Keratinocyte (primary cell): ENCODE measurements at regions not wholly inside any gene's neighbourhood (a gene's known extent, or its start where the extent isn't known, plus 50 kb on each side); places are given as distances from the start of the nearest gene placed in this dataset.

Experiments used
- DNase-seq: peaks from one replicate; pipeline ENCODE4 v3.0.0-alpha.2; 2011; ENCODE audit warnings: low read depth, missing footprints, low spot score
- FAIRE-seq: peaks from 2 replicates; lab custom pipeline; 2011; peaks lifted over from hg19 to GRCh38; lab: Jason Lieb, UNC
- H2AFZ ChIP-seq: 2 replicates; pipeline ENCODE4 v1.6.0; 2012; ENCODE audit warnings: low read length, control low read depth, inconsistent platforms; ENCODE audit not compliant: control insufficient read depth
- H3K27ac ChIP-seq: 2 replicates; pipeline ENCODE4 v1.5.1; 2011; ENCODE audit warnings: low read length; ENCODE audit not compliant: control insufficient read depth, insufficient read depth
- H3K27me3 ChIP-seq: 3 replicates; pipeline ENCODE4 v1.6.0; 2011; ENCODE audit warnings: low read length; ENCODE audit not compliant: control insufficient read depth, insufficient read depth; ENCODE audit errors: extremely low read depth
- H3K36me3 ChIP-seq, 2 experiments: 2 replicates in 1 of 2; 3 replicates in 1 of 2; pipeline ENCODE4 v1.5.1; 2011; ENCODE audit warnings: low read length in 2 of 2, mild to moderate bottlenecking in 1 of 2; ENCODE audit not compliant: control insufficient read depth in 2 of 2, insufficient read depth in 2 of 2; ENCODE audit errors: extremely low read depth in 1 of 2
- H3K4me1 ChIP-seq: 3 replicates; pipeline ENCODE4 v1.5.1; 2011; ENCODE audit warnings: low read length; ENCODE audit not compliant: control insufficient read depth, insufficient read depth; ENCODE audit errors: extremely low read depth
- H3K4me2 ChIP-seq: 3 replicates; pipeline ENCODE4 v1.6.0; 2011; ENCODE audit warnings: low read depth, low read length; ENCODE audit not compliant: control insufficient read depth, insufficient read depth; ENCODE audit errors: extremely low read depth
- H3K4me3 ChIP-seq, 3 experiments: fragments of 200-600 bp in 1 of 3; sonication (generic) in 1 of 3; 2 replicates in 2 of 3; 3 replicates in 1 of 3; pipeline ENCODE4 v1.5.1; 2011 to 2016; ENCODE audit warnings: low read length in 3 of 3, mild to moderate bottlenecking in 3 of 3, control low read depth in 2 of 3, inconsistent platforms in 1 of 3, low read depth in 1 of 3, mixed read lengths in 1 of 3, mixed run types in 1 of 3, moderate library complexity in 1 of 3; ENCODE audit not compliant: control insufficient read depth in 2 of 3, insufficient read depth in 2 of 3; ENCODE audit errors: extremely low read depth in 1 of 3
- H3K79me2 ChIP-seq: 2 replicates; pipeline ENCODE4 v1.6.0; 2012; ENCODE audit warnings: low read length; ENCODE audit not compliant: control insufficient read depth, insufficient read depth
- H3K9ac ChIP-seq: 3 replicates; pipeline ENCODE4 v1.6.0; 2011; ENCODE audit warnings: low read length; ENCODE audit not compliant: control insufficient read depth, insufficient read depth; ENCODE audit errors: extremely low read depth
- H3K9me1 ChIP-seq: 3 replicates; pipeline ENCODE4 v1.6.0; 2011; ENCODE audit warnings: low read length; ENCODE audit not compliant: control insufficient read depth, insufficient read depth; ENCODE audit errors: extremely low read depth
- H3K9me3 ChIP-seq: 2 replicates; pipeline ENCODE4 v1.5.1; 2012; ENCODE audit warnings: low read depth, low read length; ENCODE audit not compliant: control insufficient read depth
- H4K20me1 ChIP-seq: 3 replicates; pipeline ENCODE4 v1.6.0; 2011; ENCODE audit warnings: low read length; ENCODE audit not compliant: control insufficient read depth, insufficient read depth; ENCODE audit errors: extremely low read depth
- CTCF ChIP-seq, 3 experiments: IDR thresholded peaks in 1 of 3; conservative IDR thresholded peaks in 1 of 3; optimal IDR thresholded peaks in 1 of 3; 2 replicates in 2 of 3; 3 replicates in 1 of 3; pipeline versions ENCODE3 to v1.5.1; 2011; ENCODE audit warnings: low read length in 3 of 3, mild to moderate bottlenecking in 3 of 3, moderate library complexity in 2 of 3, control low read depth in 1 of 3, inconsistent platforms in 1 of 3; ENCODE audit not compliant: insufficient read depth in 2 of 3; ENCODE audit errors: extremely low read depth in 1 of 3
- EZH2 ChIP-seq: IDR thresholded peaks from one replicate; pipeline ENCODE4 v1.6.1; 2012; ENCODE audit warnings: inconsistent platforms, mild to moderate bottlenecking, low read length, moderate library complexity
- dilution Hi-C: fragments of 300-500 bp; cut with MboI; formaldehyde crosslinking; loops from one replicate; pipeline ENCODE4 v1.7.0; 2020; ENCODE audit warnings: low sequenced_read_pairs; ENCODE audit not compliant: extremely low pct_ligation_motif_present

GRCh38 chr13:78770601-78771000 is 111.6 kb upstream of the OBI1 start:
- no peaks in the 10 kb centered on the region for H3K36me3 ChIP-seq
- H3K27ac ChIP-seq: no peak overlapping the region
- H3K79me2 ChIP-seq: no peaks in the 10 kb centered on the region
- no peak overlapping the region for H2AFZ ChIP-seq
- no peaks in the 10 kb centered on the region for H3K9me3 ChIP-seq
- H3K4me2 ChIP-seq: no peak overlapping the region
- FAIRE-seq (no peak), DNase-seq (no peak)
- H3K4me1 ChIP-seq: no peaks in the 10 kb centered on the region
- H3K9ac ChIP-seq: no peak overlapping the region
- H3K27me3 ChIP-seq: no peaks in the 10 kb centered on the region
- H3K4me3 ChIP-seq: no peak overlapping the region
- H3K9me1 ChIP-seq: no peaks in the 10 kb centered on the region
- TF ChIP-seq CTCF (optimal IDR thresholded peaks at IDR 0.05 in 1 of 3, IDR thresholded peaks at IDR 0.05 in 1 of 3, conservative IDR thresholded peaks at IDR 0.05 in 1 of 3; ENCODE audit: extremely low read depth in 1 of 3, insufficient read depth in 2 of 3, low read length in 3 of 3) (no peak), EZH2 (no peak)
- dilution Hi-C loops: no loop called here
- no peaks in the 10 kb centered on the region for H4K20me1 ChIP-seq

GRCh38 chr13:78768950-78769349 is 110.0 kb upstream of the OBI1 start:
- H3K9me3 ChIP-seq: no peaks in the 10 kb centered on the region
- no peaks in the 10 kb centered on the region for H3K4me1 ChIP-seq
- dilution Hi-C loops: no loop called here
- H3K9ac ChIP-seq: no peak overlapping the region
- H3K27me3 ChIP-seq: no peaks in the 10 kb centered on the region
- FAIRE-seq: no peak
- DNase-seq: no peak
- H3K4me3 ChIP-seq: no peak overlapping the region
- no peaks in the 10 kb centered on the region for H4K20me1 ChIP-seq
- no peaks in the 10 kb centered on the region for H3K36me3 ChIP-seq
- TF ChIP-seq EZH2 (no peak), CTCF (optimal IDR thresholded peaks at IDR 0.05 in 1 of 3, IDR thresholded peaks at IDR 0.05 in 1 of 3, conservative IDR thresholded peaks at IDR 0.05 in 1 of 3; ENCODE audit: extremely low read depth in 1 of 3, insufficient read depth in 2 of 3, low read length in 3 of 3) (no peak)
- H2AFZ ChIP-seq: no peak overlapping the region
- no peak overlapping the region for H3K4me2 ChIP-seq
- H3K9me1 ChIP-seq: no peaks in the 10 kb centered on the region
- no peaks in the 10 kb centered on the region for H3K79me2 ChIP-seq
- no peak overlapping the region for H3K27ac ChIP-seq
